Cardiac muscle cell (in vitro differentiated cells and primary cell): ENCODE measurements at regions not wholly inside any gene's neighbourhood (a gene's known extent, or its start where the extent isn't known, plus 50 kb on each side); places are given as distances from the start of the nearest gene placed in this dataset.

Source experiments
- DNase-seq, 2 donors: peaks; one replicate each; pipeline versions ENCODE4 v3.0.0 to v3.0.0-alpha.2; 2010 to 2017; ENCODE audit warnings: low read depth in 1 of 2, low spot score in 1 of 2
- H3K27ac ChIP-seq: fragments of 200-600 bp; sonication (generic); 2 replicates; pipeline ENCODE4 v1.5.1; 2016
- H3K27me3 ChIP-seq: fragments of 200-600 bp; sonication (generic); 2 replicates; pipeline ENCODE4 v1.6.0; 2016; ENCODE audit warnings: control low read depth
- H3K36me3 ChIP-seq: fragments of 200-600 bp; sonication (generic); 2 replicates; pipeline ENCODE4 v1.5.1; 2016; ENCODE audit warnings: control low read depth
- H3K4me1 ChIP-seq: fragments of 200-600 bp; sonication (generic); 2 replicates; pipeline ENCODE4 v1.8.1; 2017; ENCODE audit warnings: low read depth, mild to moderate bottlenecking, mixed run types
- H3K4me3 ChIP-seq: fragments of 200-600 bp; sonication (generic); 2 replicates; pipeline ENCODE4 v1.5.1; 2016; ENCODE audit warnings: mild to moderate bottlenecking
- H3K9me3 ChIP-seq: fragments of 200-600 bp; sonication (generic); 2 replicates; pipeline ENCODE4 v1.5.1; 2017; ENCODE audit warnings: low read depth, mild to moderate bottlenecking, control low read depth
- CTCF ChIP-seq: IDR thresholded peaks from 2 replicates; pipeline ENCODE4 v1.5.1; 2012; ENCODE audit warnings: low read depth, mild to moderate bottlenecking, low read length

- no peak for DNase-seq
- H3K9me3 ChIP-seq: no peaks in the 10 kb centered on the region
- no peaks in the 10 kb centered on the region for H3K36me3 ChIP-seq
- H3K27ac ChIP-seq: no peak overlapping the region
- no peaks in the 10 kb centered on the region for H3K27me3 ChIP-seq
- no peaks in the 10 kb centered on the region for H3K4me1 ChIP-seq
- TF ChIP-seq CTCF: no peak
- H3K4me3 ChIP-seq: no peak overlapping the region
Observed at GRCh38 chr14:61941421-61942150, 179.4 kb downstream of the SNAPC1 start.

GRCh38 chr14:61948376-61948775 lies 186.2 kb downstream of the SNAPC1 start:
- no peaks in the 10 kb centered on the region for H3K9me3 ChIP-seq
- no peak overlapping the region for H3K4me3 ChIP-seq
- H3K27me3 ChIP-seq: no peaks in the 10 kb centered on the region
- no peak for TF ChIP-seq CTCF
- H3K36me3 ChIP-seq: no peaks in the 10 kb centered on the region
- H3K27ac ChIP-seq: no peak overlapping the region
- no peaks in the 10 kb centered on the region for H3K4me1 ChIP-seq
- DNase-seq: no peak

- DNase-seq: no peak
- Histone ChIP-seq H3K27ac (no peak overlapping the region), H3K9me3 (no peaks in the 10 kb centered on the region), H3K4me3 (no peak overlapping the region), H3K36me3 (no peaks in the 10 kb centered on the region), H3K27me3 (no peaks in the 10 kb centered on the region), H3K4me1 (no peaks in the 10 kb centered on the region)
- no peak for TF ChIP-seq CTCF
Observed at GRCh38 chr14:61950340-61950739, 188.1 kb downstream of the SNAPC1 start.

GRCh38 chr14:61953602-61954001 lies 191.4 kb downstream of the SNAPC1 start:
- H3K9me3 ChIP-seq: no peaks in the 10 kb centered on the region
- H3K4me3 ChIP-seq: no peak overlapping the region
- no peak for DNase-seq
- H3K27ac ChIP-seq: no peak overlapping the region
- no peaks in the 10 kb centered on the region for H3K27me3 ChIP-seq
- no peak for TF ChIP-seq CTCF
- no peaks in the 10 kb centered on the region for H3K36me3 ChIP-seq
- H3K4me1 ChIP-seq: no peaks in the 10 kb centered on the region

- no peak overlapping the region for H3K27ac ChIP-seq
- H3K36me3 ChIP-seq: no peaks in the 10 kb centered on the region
- no peak overlapping the region for H3K4me3 ChIP-seq
- TF ChIP-seq CTCF: no peak
- no peaks in the 10 kb centered on the region for H3K4me1 ChIP-seq
- H3K27me3 ChIP-seq: no peaks in the 10 kb centered on the region
- DNase-seq: no peak
- H3K9me3 ChIP-seq: no peaks in the 10 kb centered on the region
Observed at GRCh38 chr14:61954306-61954705, 192.1 kb downstream of the SNAPC1 start.
